Neural cell (in vitro differentiated cells): ENCODE measurements at regions not wholly inside any gene's neighbourhood (a gene's known extent, or its start where the extent isn't known, plus 50 kb on each side); places are given as distances from the start of the nearest gene placed in this dataset.

ENCODE experiments used
- H2AFZ ChIP-seq: fragments of 200-600, 300-800 bp; sonication (generic), shearing (Covaris generic); 2 replicates; pipeline ENCODE4 v1.6.0; 2014; ENCODE audit warnings: low read depth, mild to moderate bottlenecking, antibody characterized with exemption, low read length, moderate library complexity
- H3F3A ChIP-seq: fragments of 200-600 bp; shearing (Covaris generic); 2 replicates; pipeline ENCODE4 v1.6.1; 2016; ENCODE audit warnings: mild to moderate bottlenecking, moderate library complexity, mixed read lengths, antibody characterized with exemption, low read length; ENCODE audit not compliant: insufficient read depth, poor library complexity, severe bottlenecking
- H3K27ac ChIP-seq: fragments of 200-600, 300-800 bp; sonication (generic), shearing (Covaris generic); 2 replicates; pipeline ENCODE4 v1.5.1; 2014; ENCODE audit warnings: mild to moderate bottlenecking, low read length, moderate library complexity
- H3K27me3 ChIP-seq: fragments of 300-800, 200-600 bp; sonication (generic), shearing (Covaris generic); 2 replicates; pipeline ENCODE4 v1.6.0; 2014; ENCODE audit warnings: mild to moderate bottlenecking, low read depth, low read length, moderate library complexity; ENCODE audit not compliant: insufficient read depth
- H3K36me3 ChIP-seq: fragments of 300-800, 200-600 bp; sonication (generic), shearing (Covaris generic); 2 replicates; pipeline ENCODE4 v1.5.1; 2014; ENCODE audit warnings: mild to moderate bottlenecking, antibody characterized with exemption, low read length, moderate library complexity; ENCODE audit not compliant: insufficient read depth
- H3K4me2 ChIP-seq: fragments of 300-800, 200-600 bp; sonication (generic), shearing (Covaris generic); 2 replicates; pipeline ENCODE4 v1.6.0; 2014; ENCODE audit warnings: mild to moderate bottlenecking, low read length
- H3K4me3 ChIP-seq: fragments of 300-800, 200-600 bp; sonication (generic), shearing (Covaris generic); 2 replicates; pipeline ENCODE4 v1.5.1; 2014; ENCODE audit warnings: mild to moderate bottlenecking, low read length, moderate library complexity
- H3K79me2 ChIP-seq: fragments of 200-600 bp; shearing (Covaris generic); replicated peaks from 2 replicates; pipeline ENCODE4 v1.6.0; 2014; ENCODE audit warnings: mild to moderate bottlenecking, low read length, moderate library complexity; ENCODE audit not compliant: insufficient read depth
- H3K9ac ChIP-seq: fragments of 300-800, 200-600 bp; sonication (generic), shearing (Covaris generic); 2 replicates; pipeline ENCODE4 v1.6.1; 2016; ENCODE audit warnings: mild to moderate bottlenecking, low read length, mixed read lengths
- H3K9me2 ChIP-seq: fragments of 200-600 bp; shearing (Covaris generic); 2 replicates; pipeline ENCODE4 v1.6.1; 2016; ENCODE audit warnings: mild to moderate bottlenecking, low read length, mixed read lengths; ENCODE audit not compliant: insufficient read depth
- H3K9me3 ChIP-seq: fragments of 200-600, 300-800 bp; sonication (generic), shearing (Covaris generic); 2 replicates; pipeline ENCODE4 v1.6.1; 2016; ENCODE audit warnings: mild to moderate bottlenecking, mixed run types, low read length, moderate library complexity, mixed read lengths
- H4K20me1 ChIP-seq: fragments of 200-600 bp; shearing (Covaris generic); 2 replicates; pipeline ENCODE4 v1.6.1; 2016; ENCODE audit warnings: mild to moderate bottlenecking, mixed run types; ENCODE audit not compliant: insufficient read depth
- EP300 ChIP-seq: fragments of 450-650 bp; conservative IDR thresholded peaks from 2 replicates; pipeline ENCODE4 v1.6.1; 2014; ENCODE audit warnings: antibody characterized with exemption, mild to moderate bottlenecking, moderate library complexity; ENCODE audit not compliant: poor library complexity, severe bottlenecking
- EZH2 ChIP-seq: fragments of 200-600, 300-800 bp; shearing (Covaris generic), sonication (generic); IDR thresholded peaks from 2 replicates; pipeline ENCODE4 v1.6.1; 2014; ENCODE audit warnings: antibody characterized with exemption, low read length, borderline replicate concordance, mild to moderate bottlenecking; ENCODE audit not compliant: insufficient read depth, poor library complexity, severe bottlenecking
- MXI1 ChIP-seq: fragments of 450-650 bp; conservative IDR thresholded peaks from 2 replicates; pipeline ENCODE4 v1.6.1; 2014; ENCODE audit warnings: antibody characterized with exemption, mild to moderate bottlenecking; ENCODE audit not compliant: poor library complexity, severe bottlenecking
- POLR2AphosphoS5 ChIP-seq: IDR thresholded peaks from 2 replicates; pipeline ENCODE4 v1.6.1; 2012
- RAD21 ChIP-seq: fragments of 450-650 bp; conservative IDR thresholded peaks from 2 replicates; pipeline ENCODE4 v1.6.1; 2014; ENCODE audit warnings: antibody characterized with exemption, mild to moderate bottlenecking, moderate library complexity
- SMC3 ChIP-seq: fragments of 450-650 bp; conservative IDR thresholded peaks from 2 replicates; pipeline ENCODE4 v1.6.1; 2014; ENCODE audit warnings: antibody characterized with exemption, mild to moderate bottlenecking, moderate library complexity; ENCODE audit not compliant: poor library complexity
- TAF1 ChIP-seq: IDR thresholded peaks from 2 replicates; pipeline ENCODE4 v1.6.1; 2012; ENCODE audit warnings: low read depth
- TF ChIP-seq, protein P1 (sequence below): fragments of 450-650 bp; IDR thresholded peaks from 2 replicates; pipeline ENCODE4 v1.5.1; 2014; ENCODE audit warnings: antibody characterized with exemption, mild to moderate bottlenecking, moderate library complexity; ENCODE audit not compliant: poor library complexity, severe bottlenecking
- TF ChIP-seq, protein P2 (sequence below): IDR thresholded peaks from 2 replicates; pipeline ENCODE4 v1.6.1; 2012; ENCODE audit warnings: borderline replicate concordance

DNA sequence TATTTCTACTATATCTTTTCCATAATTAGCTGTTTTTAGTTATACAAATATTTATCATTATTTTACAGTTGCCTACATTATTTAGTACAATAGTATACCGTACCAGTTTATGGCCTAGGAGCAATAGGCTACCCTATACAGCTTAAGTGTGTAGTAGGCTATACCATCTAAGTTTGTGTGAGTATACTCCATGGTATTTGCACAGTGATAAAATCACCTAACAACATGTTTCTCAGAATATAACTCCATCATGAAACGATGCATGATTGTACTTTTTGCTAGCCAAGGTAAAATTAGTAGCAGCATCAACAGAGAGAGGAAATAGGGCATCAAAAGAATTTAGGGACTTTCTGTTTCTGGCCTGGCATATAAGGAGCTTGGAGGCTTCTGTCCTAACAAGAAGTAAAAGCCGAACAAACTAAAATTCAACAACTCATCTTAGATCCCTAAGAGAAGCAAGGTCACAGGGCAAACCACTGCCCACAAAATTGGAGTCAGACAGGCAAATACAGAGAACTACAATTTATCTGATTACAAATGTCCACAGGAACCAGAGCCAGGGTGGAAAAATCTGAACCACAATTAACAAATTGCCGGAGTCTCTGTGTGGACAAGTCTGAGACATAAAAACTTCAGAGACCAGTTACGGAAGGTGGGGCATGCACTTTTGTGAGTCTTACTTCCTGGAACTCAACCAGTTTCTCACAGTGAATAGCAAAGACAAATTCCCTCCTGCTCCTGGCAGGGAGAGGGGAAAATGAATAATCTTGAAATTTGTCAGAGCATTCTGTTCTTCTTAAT is 671.4 kb downstream of the RFPL4B start:
- Histone ChIP-seq H2AFZ (no peak overlapping the region), H3K79me2 (no peaks in the 10 kb centered on the region), H3K27me3 (no peaks in the 10 kb centered on the region), H3K9me3 (no peaks in the 10 kb centered on the region), H3K9ac (no peak overlapping the region), H3K4me2 (no peak overlapping the region), H3F3A (no peaks in the 10 kb centered on the region), H3K36me3 (no peaks in the 10 kb centered on the region), H3K9me2 (no peaks in the 10 kb centered on the region), H4K20me1 (no peaks in the 10 kb centered on the region), H3K4me3 (no peak overlapping the region), H3K27ac (no peak overlapping the region)
- no peak for TF ChIP-seq MXI1
- TF ChIP-seq, protein P1, sequence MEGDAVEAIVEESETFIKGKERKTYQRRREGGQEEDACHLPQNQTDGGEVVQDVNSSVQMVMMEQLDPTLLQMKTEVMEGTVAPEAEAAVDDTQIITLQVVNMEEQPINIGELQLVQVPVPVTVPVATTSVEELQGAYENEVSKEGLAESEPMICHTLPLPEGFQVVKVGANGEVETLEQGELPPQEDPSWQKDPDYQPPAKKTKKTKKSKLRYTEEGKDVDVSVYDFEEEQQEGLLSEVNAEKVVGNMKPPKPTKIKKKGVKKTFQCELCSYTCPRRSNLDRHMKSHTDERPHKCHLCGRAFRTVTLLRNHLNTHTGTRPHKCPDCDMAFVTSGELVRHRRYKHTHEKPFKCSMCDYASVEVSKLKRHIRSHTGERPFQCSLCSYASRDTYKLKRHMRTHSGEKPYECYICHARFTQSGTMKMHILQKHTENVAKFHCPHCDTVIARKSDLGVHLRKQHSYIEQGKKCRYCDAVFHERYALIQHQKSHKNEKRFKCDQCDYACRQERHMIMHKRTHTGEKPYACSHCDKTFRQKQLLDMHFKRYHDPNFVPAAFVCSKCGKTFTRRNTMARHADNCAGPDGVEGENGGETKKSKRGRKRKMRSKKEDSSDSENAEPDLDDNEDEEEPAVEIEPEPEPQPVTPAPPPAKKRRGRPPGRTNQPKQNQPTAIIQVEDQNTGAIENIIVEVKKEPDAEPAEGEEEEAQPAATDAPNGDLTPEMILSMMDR: no peak
- TF ChIP-seq EZH2: no peak
- no peak for TF ChIP-seq EP300
- TF ChIP-seq SMC3: no peak
- no peak for TF ChIP-seq RAD21

DNA sequence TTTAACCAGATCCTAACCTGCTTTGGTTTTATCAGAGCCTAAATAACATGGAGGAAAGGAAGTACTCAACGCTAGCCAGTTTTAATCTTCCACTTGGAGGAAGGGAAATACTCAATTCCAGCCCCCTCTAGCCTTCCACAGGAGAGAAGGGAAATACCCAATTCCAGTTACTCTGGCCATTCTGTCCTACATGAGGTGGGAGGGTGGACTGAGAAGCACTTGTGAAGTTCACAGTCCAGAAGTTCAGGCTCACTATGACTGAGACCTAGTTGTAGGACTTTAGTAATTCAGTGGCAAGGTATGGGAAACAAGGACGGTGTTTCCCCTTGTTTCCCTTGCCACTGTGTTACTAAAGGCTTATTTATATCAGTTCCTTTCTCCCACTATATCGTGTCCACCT is 672.0 kb downstream of the RFPL4B start:
- no peaks in the 10 kb centered on the region for H3K9me2 ChIP-seq
- no peak for TF ChIP-seq POLR2AphosphoS5
- TF ChIP-seq SMC3: no peak
- TF ChIP-seq MXI1: no peak
- no peak for TF ChIP-seq EZH2
- TF ChIP-seq EP300: no peak
- TF ChIP-seq, protein P1: no peak
- TF ChIP-seq, protein P2, sequence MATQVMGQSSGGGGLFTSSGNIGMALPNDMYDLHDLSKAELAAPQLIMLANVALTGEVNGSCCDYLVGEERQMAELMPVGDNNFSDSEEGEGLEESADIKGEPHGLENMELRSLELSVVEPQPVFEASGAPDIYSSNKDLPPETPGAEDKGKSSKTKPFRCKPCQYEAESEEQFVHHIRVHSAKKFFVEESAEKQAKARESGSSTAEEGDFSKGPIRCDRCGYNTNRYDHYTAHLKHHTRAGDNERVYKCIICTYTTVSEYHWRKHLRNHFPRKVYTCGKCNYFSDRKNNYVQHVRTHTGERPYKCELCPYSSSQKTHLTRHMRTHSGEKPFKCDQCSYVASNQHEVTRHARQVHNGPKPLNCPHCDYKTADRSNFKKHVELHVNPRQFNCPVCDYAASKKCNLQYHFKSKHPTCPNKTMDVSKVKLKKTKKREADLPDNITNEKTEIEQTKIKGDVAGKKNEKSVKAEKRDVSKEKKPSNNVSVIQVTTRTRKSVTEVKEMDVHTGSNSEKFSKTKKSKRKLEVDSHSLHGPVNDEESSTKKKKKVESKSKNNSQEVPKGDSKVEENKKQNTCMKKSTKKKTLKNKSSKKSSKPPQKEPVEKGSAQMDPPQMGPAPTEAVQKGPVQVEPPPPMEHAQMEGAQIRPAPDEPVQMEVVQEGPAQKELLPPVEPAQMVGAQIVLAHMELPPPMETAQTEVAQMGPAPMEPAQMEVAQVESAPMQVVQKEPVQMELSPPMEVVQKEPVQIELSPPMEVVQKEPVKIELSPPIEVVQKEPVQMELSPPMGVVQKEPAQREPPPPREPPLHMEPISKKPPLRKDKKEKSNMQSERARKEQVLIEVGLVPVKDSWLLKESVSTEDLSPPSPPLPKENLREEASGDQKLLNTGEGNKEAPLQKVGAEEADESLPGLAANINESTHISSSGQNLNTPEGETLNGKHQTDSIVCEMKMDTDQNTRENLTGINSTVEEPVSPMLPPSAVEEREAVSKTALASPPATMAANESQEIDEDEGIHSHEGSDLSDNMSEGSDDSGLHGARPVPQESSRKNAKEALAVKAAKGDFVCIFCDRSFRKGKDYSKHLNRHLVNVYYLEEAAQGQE: no peak
- TF ChIP-seq RAD21: no peak
- TF ChIP-seq TAF1: no peak
- H4K20me1 ChIP-seq: no peaks in the 10 kb centered on the region
- H3F3A ChIP-seq: no peaks in the 10 kb centered on the region
- no peak overlapping the region for H2AFZ ChIP-seq
- H3K9ac ChIP-seq: no peak overlapping the region
- H3K9me3 ChIP-seq: no peaks in the 10 kb centered on the region
- H3K27me3 ChIP-seq: no peaks in the 10 kb centered on the region
- no peaks in the 10 kb centered on the region for H3K79me2 ChIP-seq
- no peak overlapping the region for H3K27ac ChIP-seq
- no peak overlapping the region for H3K4me3 ChIP-seq
- H3K4me2 ChIP-seq: no peak overlapping the region
- no peaks in the 10 kb centered on the region for H3K36me3 ChIP-seq
